PFSK-1 (cell line): ENCODE measurements at regions not wholly inside any gene's neighbourhood (a gene's known extent, or its start where the extent isn't known, plus 50 kb on each side); places are given as distances from the start of the nearest gene placed in this dataset.

ENCODE experiments used
- POLR2AphosphoS5 ChIP-seq: IDR thresholded peaks from 2 replicates; pipeline ENCODE4 v1.6.1; 2012; ENCODE audit warnings: low read depth, mild to moderate bottlenecking, control low read depth, low read length, moderate library complexity
- SIN3A ChIP-seq: IDR thresholded peaks from 2 replicates; pipeline ENCODE4 v1.6.1; 2012; ENCODE audit warnings: mild to moderate bottlenecking, low read length, moderate library complexity, borderline replicate concordance; ENCODE audit not compliant: insufficient read depth
- TAF1 ChIP-seq: IDR thresholded peaks from 2 replicates; pipeline ENCODE4 v1.6.1; 2012; ENCODE audit warnings: low read length, control low read depth, borderline replicate concordance; ENCODE audit not compliant: insufficient read depth

- no peak for TF ChIP-seq SIN3A
- TF ChIP-seq TAF1, result no peak
- no peak for TF ChIP-seq POLR2AphosphoS5
Observed at GRCh38 chr14:97283426-97283825, 486.2 kb downstream of the VRK1 start.
